Heart right ventricle (tissue), 16 donors: ENCODE measurements at regions not wholly inside any gene's neighbourhood (a gene's known extent, or its start where the extent isn't known, plus 50 kb on each side); places are given as distances from the start of the nearest gene placed in this dataset.

Source experiments
- ATAC-seq, 8 donors: fragments of 200-7000 bp; cut with Tn5 transposase; one replicate each; pipeline ENCODE4 v1.9.1; 2020; ENCODE audit warnings: mild to moderate bottlenecking in 8 of 8, moderate library complexity in 8 of 8, moderate number of reproducible peaks in 1 of 8
- DNase-seq, 2 donors: peaks; one replicate each; pipeline ENCODE4 v3.0.0-alpha.2; 2020
- H3K27ac ChIP-seq, 10 donors: fragments of 200-600 bp; sonication (generic) in 2 of 10; one replicate each; pipeline versions ENCODE4 v1.5.0 to v1.8.0; 2020 to 2022; ENCODE audit warnings: mild to moderate bottlenecking in 3 of 10
- H3K27me3 ChIP-seq, 7 donors: fragments of 200-600 bp; one replicate each; pipeline ENCODE4 v1.8.0; 2021 to 2022; ENCODE audit warnings: mild to moderate bottlenecking in 2 of 7
- H3K36me3 ChIP-seq, 9 donors: fragments of 200-600 bp; sonication (generic) in 1 of 9; one replicate each; pipeline versions ENCODE4 v1.5.0 to v1.8.0; 2020 to 2022; ENCODE audit warnings: mild to moderate bottlenecking in 2 of 9
- H3K4me1 ChIP-seq, 9 donors: fragments of 200-600 bp; sonication (generic) in 1 of 9; one replicate each; pipeline versions ENCODE4 v1.5.0 to v1.8.0; 2020 to 2022; ENCODE audit warnings: mild to moderate bottlenecking in 4 of 9
- H3K4me3 ChIP-seq, 10 donors: fragments of 200-600 bp; sonication (generic) in 2 of 10; one replicate each; pipeline versions ENCODE4 v1.5.0 to v1.8.0; 2020 to 2022; ENCODE audit warnings: mild to moderate bottlenecking in 7 of 10, moderate library complexity in 2 of 10
- H3K9me3 ChIP-seq, 11 donors: fragments of 200-600 bp in 10 of 11; sonication (generic) in 2 of 11; one replicate each; pipeline versions ENCODE4 v1.5.0 to v1.8.0; 2013 to 2022; ENCODE audit warnings: mild to moderate bottlenecking in 2 of 11, control low read depth in 1 of 11, moderate library complexity in 1 of 11
- WGBS, 2 donors: extraction: QIAGEN DNeasy Blood & Tissue Kit; methylation state at CpG; one replicate each; pipeline ENCODE4 v1.1.7; 2013; ENCODE audit warnings: inconsistent platforms in 1 of 2; 5-methylcytosine and 5-hydroxymethylcytosine counted together
- intact Hi-C, 10 donors: fragments of 100-400 bp; cut with DNase I; formaldehyde crosslinking; loops; one replicate each; pipeline versions ENCODE4 v1.11.1 to v1.14.2; 2022
- TF ChIP-seq, protein P1 (sequence below), 9 donors: fragments of 200-600 bp; sonication (generic) in 2 of 9; IDR thresholded peaks; one replicate each; pipeline versions ENCODE4 v1.5.0 to v1.8.0; 2021 to 2022; ENCODE audit warnings: antibody characterized with exemption in 9 of 9, mild to moderate bottlenecking in 5 of 9, moderate library complexity in 1 of 9
- donor health status: Arrhythmogenic right ventricular cardiomyopathy.
- donor health status: ischemic (EF 13 %, LVEDD 7.1; RV severe dilation, severe dysfunction).
- donor health status: healthy with polysubstance abuse.
- donor health status: DM: no; HTN: yes; CAD: no.
- donor health status: DM: no; HTN: no; CAD: no.
- donor health status: ischemic (EF 25% LVEDD 6.9; RV normal size, moderate dysfunction).
- donor health status: ischemic (EF 25% LVEDD 5.7; RV mildly dilated, moderate dysfunction).
- donor health status: healthy.
- donor health status: DM: yes; HTN: yes; CAD: no.
- donor health status: Ischemic cardiomyopathy.
- donor health status: ischemic (EF 35%, LVEDD 5.7; RV mildly dilated, moderate dysfunction).
- donor health status: nonischemic (EF 11% LVEDD 7.7; RV severe dilation, severe dysfunction).
- donor health status: DM: yes; HTN: yes; CAD: no.
- donor health status: PGD.
- donor health status: ischemic (EF 29% LVEDD 5.4; RV normal size, mild dysfunction).
- donor health status: nonischemic (EF 23%, LVEDD 6.1; RV moderate dilation, normal function).

DNA sequence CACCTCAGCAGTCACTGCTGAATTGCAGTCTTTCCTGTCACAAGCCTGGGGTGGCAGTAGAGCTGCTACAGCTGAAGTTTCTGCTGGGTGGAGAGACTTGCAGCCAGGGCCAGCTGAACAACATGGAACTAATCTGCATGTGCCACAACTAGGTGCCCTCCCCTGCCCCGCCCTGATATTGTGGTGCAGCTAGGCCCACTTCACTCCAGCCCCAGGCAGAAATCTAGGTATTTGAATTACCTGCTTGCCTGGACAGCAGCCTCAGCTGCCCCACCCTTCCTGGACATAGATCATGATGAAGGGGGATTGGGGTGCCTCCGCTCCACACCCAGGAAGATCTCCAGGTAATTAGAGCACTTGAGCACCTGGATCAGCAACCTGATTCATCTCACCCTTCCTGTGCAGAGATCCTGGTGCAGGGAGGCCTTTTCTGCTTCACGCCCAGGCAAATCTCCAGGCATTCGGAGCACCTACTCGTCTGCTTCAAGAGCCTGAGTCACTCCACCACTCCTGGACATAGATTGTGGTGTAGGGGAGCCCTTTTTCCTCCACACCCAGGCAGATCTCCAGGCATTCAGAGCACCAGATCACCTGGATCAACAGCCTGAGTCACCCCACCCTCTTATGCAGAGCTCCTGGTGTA lies 477.0 kb downstream of the SOX5 start:
- TF ChIP-seq, protein P1, sequence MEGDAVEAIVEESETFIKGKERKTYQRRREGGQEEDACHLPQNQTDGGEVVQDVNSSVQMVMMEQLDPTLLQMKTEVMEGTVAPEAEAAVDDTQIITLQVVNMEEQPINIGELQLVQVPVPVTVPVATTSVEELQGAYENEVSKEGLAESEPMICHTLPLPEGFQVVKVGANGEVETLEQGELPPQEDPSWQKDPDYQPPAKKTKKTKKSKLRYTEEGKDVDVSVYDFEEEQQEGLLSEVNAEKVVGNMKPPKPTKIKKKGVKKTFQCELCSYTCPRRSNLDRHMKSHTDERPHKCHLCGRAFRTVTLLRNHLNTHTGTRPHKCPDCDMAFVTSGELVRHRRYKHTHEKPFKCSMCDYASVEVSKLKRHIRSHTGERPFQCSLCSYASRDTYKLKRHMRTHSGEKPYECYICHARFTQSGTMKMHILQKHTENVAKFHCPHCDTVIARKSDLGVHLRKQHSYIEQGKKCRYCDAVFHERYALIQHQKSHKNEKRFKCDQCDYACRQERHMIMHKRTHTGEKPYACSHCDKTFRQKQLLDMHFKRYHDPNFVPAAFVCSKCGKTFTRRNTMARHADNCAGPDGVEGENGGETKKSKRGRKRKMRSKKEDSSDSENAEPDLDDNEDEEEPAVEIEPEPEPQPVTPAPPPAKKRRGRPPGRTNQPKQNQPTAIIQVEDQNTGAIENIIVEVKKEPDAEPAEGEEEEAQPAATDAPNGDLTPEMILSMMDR (IDR thresholded peaks at IDR 0.05): no peak
- Histone ChIP-seq H3K9me3 (peaks cover 0 to 52% (median 2%) of the 10 kb centered on the region in 11 donors), H3K27ac (no peak overlapping the region), H3K27me3 (no peaks in the 10 kb centered on the region), H3K4me1 (no peaks in the 10 kb centered on the region), H3K36me3 (no peaks in the 10 kb centered on the region), H3K4me3 (no peak overlapping the region)
- intact Hi-C loops: no loop called here
- 84% methylated on average over 5 of the region's 5 CpGs for WGBS, 2 donors
- ATAC-seq (no peak), DNase-seq (no peak)

DNA sequence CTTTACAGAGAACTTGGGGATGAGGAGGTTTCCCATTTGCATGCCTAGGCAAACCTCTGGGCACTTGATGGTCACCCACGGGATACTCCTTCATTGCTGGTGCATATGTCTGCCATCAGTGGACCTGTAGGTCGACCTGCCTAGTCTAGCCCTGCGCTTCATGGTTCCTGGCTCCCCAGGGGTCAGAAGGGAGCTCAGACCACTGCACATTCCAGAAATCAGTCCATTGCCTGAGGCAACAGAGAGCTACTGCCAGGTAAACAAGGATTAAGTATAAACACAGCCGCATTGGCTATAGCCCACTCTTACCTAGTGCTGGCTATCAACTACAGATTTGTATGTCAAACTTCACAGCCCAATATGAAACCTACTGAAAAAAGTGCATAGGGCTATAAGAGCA lies 476.4 kb downstream of the SOX5 start:
- no peak overlapping the region for H3K4me3 ChIP-seq
- TF ChIP-seq, protein P1 (IDR thresholded peaks at IDR 0.05): no peak
- no peak for ATAC-seq
- no peak for DNase-seq
- WGBS, 2 donors: 89 to 93% methylated on average over 4 of the region's 4 CpGs
- no peaks in the 10 kb centered on the region for H3K27me3 ChIP-seq
- H3K4me1 ChIP-seq: no peaks in the 10 kb centered on the region
- H3K9me3 ChIP-seq: peaks cover 0 to 52% (median 2%) of the 10 kb centered on the region in 11 donors
- intact Hi-C loops: no loop called here
- H3K27ac ChIP-seq: no peak overlapping the region
- H3K36me3 ChIP-seq: no peaks in the 10 kb centered on the region

DNA sequence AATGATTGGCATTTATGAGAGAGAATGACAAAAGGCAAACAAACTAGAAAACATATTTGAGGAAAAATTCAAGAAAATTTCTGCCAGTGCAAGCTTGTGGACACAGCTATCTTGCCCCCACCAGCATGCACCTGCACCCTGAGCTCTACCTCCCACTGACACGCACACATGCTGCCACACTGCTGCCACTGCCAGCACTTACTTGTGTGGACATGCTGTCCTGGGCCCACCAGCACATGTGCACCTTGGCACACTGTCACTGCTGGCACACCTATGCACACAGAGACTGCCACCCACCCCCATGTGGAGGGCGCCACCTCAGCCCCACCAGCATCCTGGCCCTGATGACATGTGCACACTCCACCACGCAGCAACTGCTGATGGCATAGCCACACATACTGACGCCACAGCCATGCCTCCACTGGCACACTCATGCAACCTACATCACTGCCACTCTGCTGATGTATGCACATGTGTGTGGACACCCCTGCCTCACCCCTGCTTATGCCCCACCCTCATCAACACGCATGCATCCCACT lies 475.0 kb downstream of the SOX5 start:
- H3K27me3 ChIP-seq: no peaks in the 10 kb centered on the region
- H3K27ac ChIP-seq: no peak overlapping the region
- no peaks in the 10 kb centered on the region for H3K36me3 ChIP-seq
- WGBS, 2 donors: 92 to 93% methylated on average over 5 of the region's 5 CpGs
- no peaks in the 10 kb centered on the region for H3K4me1 ChIP-seq
- ATAC-seq (no peak), DNase-seq (no peak)
- TF ChIP-seq, protein P1 (IDR thresholded peaks at IDR 0.05): no peak
- H3K4me3 ChIP-seq: no peak overlapping the region
- peaks cover 0 to 52% (median 10%) of the 10 kb centered on the region in 11 donors for H3K9me3 ChIP-seq
- intact Hi-C loops: no loop called here
